Heart left ventricle (tissue), 16 donors: ENCODE measurements at regions not wholly inside any gene's neighbourhood (a gene's known extent, or its start where the extent isn't known, plus 50 kb on each side); places are given as distances from the start of the nearest gene placed in this dataset.

Experiments used
- ATAC-seq, 4 donors: fragments of 200-7000 bp; cut with Tn5 transposase; one replicate each; pipeline ENCODE4 v1.9.1; 2020 to 2022; ENCODE audit warnings: moderate library complexity in 4 of 4, mild to moderate bottlenecking in 3 of 4, moderate number of reproducible peaks in 1 of 4
- DNase-seq, 5 donors: peaks; one replicate each; pipeline ENCODE4 v3.0.0-alpha.2; 2020
- H3K27ac ChIP-seq, 12 donors: fragments of 200-600 bp; sonication (generic) in 4 of 12; one replicate each; pipeline versions ENCODE4 v1.5.0 to v1.8.0; 2016 to 2022; ENCODE audit warnings: mild to moderate bottlenecking in 2 of 12
- H3K27me3 ChIP-seq, 9 donors: fragments of 200-600 bp; sonication (generic) in 2 of 9; one replicate each; pipeline versions ENCODE4 v1.5.1 to v1.8.0; 2016 to 2022; ENCODE audit warnings: mild to moderate bottlenecking in 3 of 9
- H3K36me3 ChIP-seq, 9 donors: fragments of 200-600 bp; sonication (generic) in 2 of 9; one replicate each; pipeline versions ENCODE4 v1.5.0 to v1.8.0; 2018 to 2022; ENCODE audit warnings: mild to moderate bottlenecking in 2 of 9
- H3K4me1 ChIP-seq, 12 donors: fragments of 200-600 bp; sonication (generic) in 4 of 12; one replicate each; pipeline versions ENCODE4 v1.5.0 to v1.8.0; 2016 to 2022; ENCODE audit warnings: mild to moderate bottlenecking in 3 of 12
- H3K4me3 ChIP-seq, 12 donors: fragments of 200-600 bp; sonication (generic) in 4 of 12; one replicate each; pipeline versions ENCODE4 v1.5.0 to v1.8.0; 2017 to 2022; ENCODE audit warnings: mild to moderate bottlenecking in 9 of 12, moderate library complexity in 4 of 12
- H3K9me3 ChIP-seq, 12 donors: fragments of 200-600 bp; sonication (generic) in 4 of 12; one replicate each; pipeline versions ENCODE4 v1.5.0 to v1.8.0; 2016 to 2022; ENCODE audit warnings: mild to moderate bottlenecking in 1 of 12
- CTCF ChIP-seq, 12 donors: fragments of 200-600 bp; sonication (generic) in 4 of 12; IDR thresholded peaks; one replicate each; pipeline versions ENCODE4 v1.5.0 to v1.8.0; 2018 to 2022; ENCODE audit warnings: antibody characterized with exemption in 12 of 12, mild to moderate bottlenecking in 5 of 12
- POLR2A ChIP-seq, 2 donors: fragments of 450-650 bp; IDR thresholded peaks; one replicate each; pipeline ENCODE4 v1.6.1; 2017; ENCODE audit warnings: antibody characterized with exemption in 2 of 2, mild to moderate bottlenecking in 2 of 2, moderate library complexity in 2 of 2
- WGBS, 4 donors: extraction: QIAGEN DNeasy Blood & Tissue Kit in 2 of 4; methylation state at CpG; one replicate each; pipeline versions ENCODE4 v1.1.5 to v1.1.7; 2013 to 2018; 5-methylcytosine and 5-hydroxymethylcytosine counted together
- intact Hi-C, 10 donors: fragments of 100-400 bp; cut with DNase I; formaldehyde crosslinking; loops; one replicate each; pipeline versions ENCODE4 v1.11.1 to v1.14.2; 2022
- donor health status: ischemic (EF 13 %, LVEDD 7.1; RV severe dilation, severe dysfunction).
- donor health status: healthy with polysubstance abuse.
- donor health status: DM: no; HTN: yes; CAD: no.
- donor health status: DM: no; HTN: no; CAD: no.
- donor health status: ischemic (EF 25% LVEDD 6.9; RV normal size, moderate dysfunction).
- donor health status: ischemic (EF 25% LVEDD 5.7; RV mildly dilated, moderate dysfunction).
- donor health status: healthy.
- donor health status: DM: yes; HTN: yes; CAD: no.
- donor health status: ischemic (EF 35%, LVEDD 5.7; RV mildly dilated, moderate dysfunction).
- donor health status: nonischemic (EF 11% LVEDD 7.7; RV severe dilation, severe dysfunction).
- donor health status: DM: yes; HTN: yes; CAD: no.
- donor health status: PGD.
- donor health status: ischemic (EF 29% LVEDD 5.4; RV normal size, mild dysfunction).
- donor health status: nonischemic (EF 23%, LVEDD 6.1; RV moderate dilation, normal function).

DNA sequence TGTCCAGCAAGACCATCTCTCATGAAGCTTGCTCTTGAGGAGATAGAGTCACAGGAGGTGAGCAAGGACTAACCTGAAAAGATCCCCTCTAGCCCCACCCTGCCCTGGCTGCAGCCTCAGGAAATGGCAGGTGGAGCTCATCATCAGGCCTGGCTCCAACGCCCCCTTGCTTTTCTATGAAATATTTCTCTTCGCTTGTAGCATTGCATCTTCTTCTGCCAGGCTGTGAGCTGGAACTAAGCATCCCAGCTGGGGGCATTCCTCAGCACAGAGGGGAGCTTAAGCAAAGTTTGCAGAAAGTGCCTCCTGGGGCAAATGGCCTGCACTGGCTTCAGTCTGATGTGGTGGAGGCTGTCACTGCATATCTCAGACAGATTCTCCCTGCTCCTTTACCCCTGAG lies 90.1 kb upstream of the LGALSL start:
- TF ChIP-seq POLR2A (IDR thresholded peaks at IDR 0.05) (no peak), CTCF (IDR thresholded peaks at IDR 0.05) (no peak)
- H3K27ac ChIP-seq, result no peak overlapping the region
- H3K9me3 ChIP-seq, result no peaks in the 10 kb centered on the region
- 70 to 88% (median 79%) methylated on average over 2 of the region's 2 CpGs for WGBS, 4 donors
- H3K36me3 ChIP-seq, result no peaks in the 10 kb centered on the region
- peaks cover 0 to 12% (median 0%) of the 10 kb centered on the region in 9 donors for H3K27me3 ChIP-seq
- peaks cover 0 to 15% (median 4%) of the 10 kb centered on the region in 12 donors for H3K4me1 ChIP-seq
- intact Hi-C loops, result no loop called here
- DNase-seq, result no peak
- ATAC-seq, result no peak
- no peak overlapping the region for H3K4me3 ChIP-seq

DNA sequence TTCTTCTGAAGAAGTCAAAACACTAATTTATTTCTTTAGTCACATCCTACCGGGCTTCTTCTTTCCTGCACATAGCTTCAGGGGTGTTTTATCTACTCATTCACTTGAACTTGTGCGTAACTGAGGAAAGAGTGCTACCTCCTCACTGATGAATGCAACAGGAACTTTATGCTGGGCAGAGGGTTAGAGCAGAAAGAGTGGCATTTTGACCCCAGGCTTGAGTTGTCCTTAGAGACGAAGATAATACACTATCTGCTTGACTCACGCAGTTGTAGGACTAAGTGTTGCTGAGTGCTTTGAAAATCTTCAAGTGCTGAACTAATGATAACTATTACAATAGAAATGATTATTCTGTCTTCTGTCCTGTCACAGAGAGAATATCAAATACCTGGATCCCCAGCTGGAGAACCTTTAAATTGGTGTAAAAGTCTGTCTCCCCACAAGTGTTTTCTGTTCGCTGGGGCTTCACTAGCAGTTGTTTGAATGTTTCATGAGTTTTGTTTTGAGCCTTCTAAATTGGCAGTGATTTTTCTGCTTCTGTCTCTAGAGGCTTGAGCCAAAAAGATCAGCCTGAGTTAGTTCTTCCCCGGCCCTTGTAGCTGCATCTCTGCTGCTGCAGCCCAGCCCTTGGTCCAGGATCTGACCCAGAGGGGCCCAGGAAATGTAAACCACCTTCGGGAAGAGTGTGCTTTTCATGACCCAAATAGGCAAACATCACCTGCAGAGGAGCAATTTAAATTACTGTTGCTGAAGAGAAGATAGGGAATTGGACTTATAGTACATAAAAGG lies 86.3 kb upstream of the LGALSL start:
- DNase-seq (no peak), ATAC-seq (no peak)
- WGBS, 4 donors, result 43 to 47% (median 46%) methylated on average over 7 of the region's 7 CpGs
- Histone ChIP-seq H3K4me3 (no peak overlapping the region), H3K27me3 (peaks cover 0 to 16% (median 0%) of the 10 kb centered on the region in 9 donors), H3K27ac (no peak overlapping the region), H3K9me3 (no peaks in the 10 kb centered on the region), H3K4me1 (peaks cover 0 to 7% (median 0%) of the 10 kb centered on the region in 12 donors), H3K36me3 (no peaks in the 10 kb centered on the region)
- no peak for TF ChIP-seq POLR2A (IDR thresholded peaks at IDR 0.05)
- intact Hi-C loops, result no loop called here

- intact Hi-C loops, result no loop called here
- DNase-seq (no peak), ATAC-seq (peak in 1 of 4 donors; percentile 34)
- Histone ChIP-seq H3K36me3 (no peaks in the 10 kb centered on the region), H3K27me3 (peaks cover 0 to 16% (median 0%) of the 10 kb centered on the region in 9 donors), H3K4me3 (no peak overlapping the region), H3K27ac (no peak overlapping the region), H3K9me3 (no peaks in the 10 kb centered on the region), H3K4me1 (peaks cover 0 to 10% (median 0%) of the 10 kb centered on the region in 12 donors)
- TF ChIP-seq POLR2A (IDR thresholded peaks at IDR 0.05) (no peak), CTCF (IDR thresholded peaks at IDR 0.05) (no peak)
- WGBS, 4 donors, result 87 to 95% (median 94%) methylated on average over 5 to 7 of the region's 7 CpGs
These were observed 84.3 kb upstream of the LGALSL start for GRCh38 chr2:64369706-64370105.

- ATAC-seq (no peak), DNase-seq (no peak)
- H3K4me3 ChIP-seq, result no peak overlapping the region
- no peaks in the 10 kb centered on the region for H3K36me3 ChIP-seq
- H3K9me3 ChIP-seq, result no peaks in the 10 kb centered on the region
- no peak overlapping the region for H3K27ac ChIP-seq
- no peak for TF ChIP-seq POLR2A (IDR thresholded peaks at IDR 0.05)
- no peak for TF ChIP-seq CTCF (IDR thresholded peaks at IDR 0.05)
- H3K27me3 ChIP-seq, result peaks cover 0 to 16% (median 0%) of the 10 kb centered on the region in 9 donors
- intact Hi-C loops, result no loop called here
- WGBS, 4 donors, result 95 to 98% (median 96%) methylated on average over 2 of the region's 2 CpGs
- H3K4me1 ChIP-seq, result peaks cover 0 to 12% (median 0%) of the 10 kb centered on the region in 12 donors
These were observed 82.2 kb upstream of the LGALSL start for GRCh38 chr2:64371727-64372126.
